Gastroesophageal sphincter (tissue), 3 donors: ENCODE measurements at regions not wholly inside any gene's neighbourhood (a gene's known extent, or its start where the extent isn't known, plus 50 kb on each side); places are given as distances from the start of the nearest gene placed in this dataset.

Experiments
- CTCF ChIP-seq, 4 experiments: fragments of 200-600 bp in 2 of 4; fragments of 450-650 bp in 2 of 4; sonication (generic) in 1 of 4; IDR thresholded peaks; one replicate each; pipeline ENCODE4 v1.5.1; 2017 to 2019; ENCODE audit warnings: antibody characterized with exemption in 4 of 4, mild to moderate bottlenecking in 2 of 4, moderate library complexity in 2 of 4
- EP300 ChIP-seq: sonication (generic); formaldehyde crosslinking; IDR thresholded peaks from one replicate; pipeline ENCODE4 v1.6.1; 2017; ENCODE audit warnings: antibody characterized with exemption, mild to moderate bottlenecking

GRCh38 chr16:62903961-62904502 lies 867.8 kb upstream of the CDH8 start:
- TF ChIP-seq CTCF (IDR thresholded peaks at IDR 0.05) (no peak), EP300 (no peak)
